ENCODE measurements at regions not wholly inside any gene's neighbourhood (a gene's known extent, or its start where the extent isn't known, plus 50 kb on each side); places are given as distances from the start of the nearest gene placed in this dataset.

DNA sequence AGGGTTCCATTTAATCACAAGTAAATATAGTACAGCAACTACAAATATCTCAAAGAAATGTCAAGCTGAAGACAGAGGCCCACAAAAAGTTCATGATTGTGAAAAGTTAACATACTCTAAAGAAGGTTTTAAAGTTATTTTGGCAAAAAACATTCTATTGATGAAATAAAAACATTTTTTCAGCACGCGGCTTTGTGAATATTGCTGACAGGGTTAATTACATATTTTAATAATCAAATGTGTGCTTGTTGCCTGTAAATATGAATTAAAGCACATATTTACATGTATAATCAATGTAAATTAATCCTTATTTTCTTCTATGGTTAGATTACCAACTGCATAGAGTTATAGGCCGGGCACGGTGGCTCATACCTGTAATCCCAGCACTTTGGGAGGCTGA, 328.1 kb downstream of the MZT1 start:
- no peaks in the 10 kb centered on the region for H3K36me3 ChIP-seq (ENCODE audit: insufficient read depth, low read length)
- H3K9me3 ChIP-seq (replicated peaks; ENCODE audit: low read length) = no peaks in the 10 kb centered on the region
- no peak overlapping the region for H3K4me3 ChIP-seq (ENCODE audit: low read length)
- no peak overlapping the region for H3K9ac ChIP-seq (ENCODE audit: low read depth, low read length)
- H3K27me3 ChIP-seq (ENCODE audit: control insufficient read depth, insufficient read depth, low read length) = no peaks in the 10 kb centered on the region
- H3K4me1 ChIP-seq (ENCODE audit: control insufficient read depth, insufficient read depth, low read length) = no peaks in the 10 kb centered on the region
- no peak overlapping the region for H3K4me2 ChIP-seq (ENCODE audit: low read length)

GRCh38 chr13:72397265-72397664, 330.2 kb downstream of the MZT1 start:
- H3K4me1 ChIP-seq (ENCODE audit: control insufficient read depth, insufficient read depth, low read length) = no peaks in the 10 kb centered on the region
- no peaks in the 10 kb centered on the region for H3K9me3 ChIP-seq (replicated peaks; ENCODE audit: low read length)
- H3K9ac ChIP-seq (ENCODE audit: low read depth, low read length) = no peak overlapping the region
- H3K27me3 ChIP-seq (ENCODE audit: control insufficient read depth, insufficient read depth, low read length) = no peaks in the 10 kb centered on the region
- H3K4me3 ChIP-seq (ENCODE audit: low read length) = no peak overlapping the region
- no peak overlapping the region for H3K4me2 ChIP-seq (ENCODE audit: low read length)
- H3K36me3 ChIP-seq (ENCODE audit: insufficient read depth, low read length) = no peaks in the 10 kb centered on the region

DNA sequence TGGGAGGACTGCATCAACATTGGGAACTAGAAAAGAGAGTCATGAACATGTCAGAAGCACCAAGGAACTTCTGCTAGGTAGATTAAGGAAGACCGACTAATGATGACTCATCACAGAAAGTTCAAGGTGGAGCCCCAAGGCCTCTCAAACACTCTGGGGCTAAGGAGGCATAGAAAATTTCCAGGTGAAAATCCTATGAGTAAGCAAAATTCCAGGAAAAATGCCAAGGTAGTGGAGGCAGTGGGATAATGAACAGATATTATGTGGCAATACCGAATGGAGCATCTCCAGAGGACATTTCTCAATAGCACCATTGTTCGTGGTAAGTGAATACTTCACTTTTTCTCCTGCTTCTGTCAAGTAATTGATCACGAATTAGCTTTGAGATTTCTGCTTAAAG, 336.5 kb downstream of the MZT1 start:
- H3K9ac ChIP-seq (ENCODE audit: low read depth, low read length) = no peak overlapping the region
- no peak overlapping the region for H3K4me3 ChIP-seq (ENCODE audit: low read length)
- no peaks in the 10 kb centered on the region for H3K4me1 ChIP-seq (ENCODE audit: control insufficient read depth, insufficient read depth, low read length)
- H3K36me3 ChIP-seq (ENCODE audit: insufficient read depth, low read length) = no peaks in the 10 kb centered on the region
- H3K9me3 ChIP-seq (replicated peaks; ENCODE audit: low read length) = no peaks in the 10 kb centered on the region
- H3K4me2 ChIP-seq (ENCODE audit: low read length) = no peak overlapping the region
- H3K27me3 ChIP-seq (ENCODE audit: control insufficient read depth, insufficient read depth, low read length) = no peaks in the 10 kb centered on the region

- Histone ChIP-seq H3K27me3 (ENCODE audit: control insufficient read depth, insufficient read depth, low read length) (no peaks in the 10 kb centered on the region), H3K9me3 (replicated peaks; ENCODE audit: low read length) (no peaks in the 10 kb centered on the region), H3K4me1 (ENCODE audit: control insufficient read depth, insufficient read depth, low read length) (peaks cover 9% of the 10 kb centered on the region), H3K4me3 (ENCODE audit: low read length) (no peak overlapping the region), H3K4me2 (ENCODE audit: low read length) (no peak overlapping the region), H3K36me3 (ENCODE audit: insufficient read depth, low read length) (no peaks in the 10 kb centered on the region), H3K9ac (ENCODE audit: low read depth, low read length) (no peak overlapping the region)
Measured at GRCh38 chr13:72386138-72386684, 341.2 kb downstream of the MZT1 start.

DNA sequence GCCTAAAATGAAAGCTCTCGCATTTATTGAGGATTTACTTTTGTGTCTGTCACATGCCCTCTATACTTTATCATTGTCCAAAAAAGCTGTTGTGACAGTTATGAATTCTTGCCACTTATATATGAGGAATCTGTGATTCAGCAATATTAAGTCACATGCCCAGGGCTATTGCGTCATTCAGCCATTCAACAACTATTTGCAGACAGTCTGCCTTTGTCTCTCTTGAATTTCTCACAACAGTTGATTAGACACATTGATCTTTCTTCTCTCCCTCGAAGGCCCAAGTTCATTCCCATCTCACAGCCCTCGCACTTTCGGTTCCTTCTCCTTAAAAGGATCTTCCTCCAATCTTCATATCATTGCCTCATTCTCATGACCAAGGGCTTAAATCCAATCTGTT, 342.6 kb downstream of the MZT1 start:
- Histone ChIP-seq H3K27me3 (ENCODE audit: control insufficient read depth, insufficient read depth, low read length) (no peaks in the 10 kb centered on the region), H3K4me2 (ENCODE audit: low read length) (no peak overlapping the region), H3K9ac (ENCODE audit: low read depth, low read length) (no peak overlapping the region), H3K4me3 (ENCODE audit: low read length) (no peak overlapping the region), H3K36me3 (ENCODE audit: insufficient read depth, low read length) (no peaks in the 10 kb centered on the region), H3K4me1 (ENCODE audit: control insufficient read depth, insufficient read depth, low read length) (peaks cover 9% of the 10 kb centered on the region), H3K9me3 (replicated peaks; ENCODE audit: low read length) (no peaks in the 10 kb centered on the region)

GRCh38 chr13:72384186-72384823, 343.1 kb downstream of the MZT1 start:
- no peak overlapping the region for H3K4me2 ChIP-seq (ENCODE audit: low read length)
- H3K4me1 ChIP-seq (ENCODE audit: control insufficient read depth, insufficient read depth, low read length) = peaks cover 9% of the 10 kb centered on the region
- H3K9ac ChIP-seq (ENCODE audit: low read depth, low read length) = no peak overlapping the region
- no peaks in the 10 kb centered on the region for H3K9me3 ChIP-seq (replicated peaks; ENCODE audit: low read length)
- H3K4me3 ChIP-seq (ENCODE audit: low read length) = no peak overlapping the region
- no peaks in the 10 kb centered on the region for H3K36me3 ChIP-seq (ENCODE audit: insufficient read depth, low read length)
- H3K27me3 ChIP-seq (ENCODE audit: control insufficient read depth, insufficient read depth, low read length) = no peaks in the 10 kb centered on the region

- Histone ChIP-seq H3K4me1 (ENCODE audit: control insufficient read depth, insufficient read depth, low read length) (peaks cover 9% of the 10 kb centered on the region), H3K9me3 (replicated peaks; ENCODE audit: low read length) (no peaks in the 10 kb centered on the region), H3K27me3 (ENCODE audit: control insufficient read depth, insufficient read depth, low read length) (no peaks in the 10 kb centered on the region), H3K9ac (ENCODE audit: low read depth, low read length) (no peak overlapping the region), H3K4me3 (ENCODE audit: low read length) (no peak overlapping the region), H3K36me3 (ENCODE audit: insufficient read depth, low read length) (no peaks in the 10 kb centered on the region), H3K4me2 (ENCODE audit: low read length) (no peak overlapping the region)
Measured at GRCh38 chr13:72383646-72384045, 343.8 kb downstream of the MZT1 start.

DNA sequence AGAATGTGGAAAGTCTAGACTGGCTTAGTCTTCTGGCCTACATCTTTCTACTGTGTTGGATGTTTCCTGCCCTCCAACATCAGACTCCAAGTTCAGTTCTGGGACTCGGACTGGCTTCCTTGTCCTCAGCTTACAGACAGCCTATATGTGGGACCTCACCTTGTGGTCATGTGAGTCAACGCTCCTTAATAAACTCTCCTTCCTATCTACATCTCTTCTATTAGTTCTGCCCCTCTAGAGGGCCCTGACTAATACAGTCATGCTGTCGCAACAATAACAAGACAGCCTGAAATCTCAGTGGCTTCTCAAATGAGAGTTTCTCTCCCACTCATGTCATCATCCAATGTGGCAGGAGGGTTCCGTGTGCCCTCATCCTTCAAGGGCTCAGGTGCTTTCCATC, 347.8 kb downstream of the MZT1 start:
- no peak overlapping the region for H3K4me3 ChIP-seq (ENCODE audit: low read length)
- no peaks in the 10 kb centered on the region for H3K36me3 ChIP-seq (ENCODE audit: insufficient read depth, low read length)
- peaks cover 3% of the 10 kb centered on the region for H3K4me1 ChIP-seq (ENCODE audit: control insufficient read depth, insufficient read depth, low read length)
- H3K9ac ChIP-seq (ENCODE audit: low read depth, low read length) = no peak overlapping the region
- no peak overlapping the region for H3K4me2 ChIP-seq (ENCODE audit: low read length)
- no peaks in the 10 kb centered on the region for H3K9me3 ChIP-seq (replicated peaks; ENCODE audit: low read length)
- no peaks in the 10 kb centered on the region for H3K27me3 ChIP-seq (ENCODE audit: control insufficient read depth, insufficient read depth, low read length)

GRCh38 chr13:72368031-72368430, 359.4 kb downstream of the MZT1 start:
- Histone ChIP-seq H3K4me3 (ENCODE audit: low read length) (no peak overlapping the region), H3K27me3 (ENCODE audit: control insufficient read depth, insufficient read depth, low read length) (peaks cover 6% of the 10 kb centered on the region), H3K4me2 (ENCODE audit: low read length) (no peak overlapping the region), H3K36me3 (ENCODE audit: insufficient read depth, low read length) (no peaks in the 10 kb centered on the region), H3K4me1 (ENCODE audit: control insufficient read depth, insufficient read depth, low read length) (no peaks in the 10 kb centered on the region), H3K9me3 (replicated peaks; ENCODE audit: low read length) (no peaks in the 10 kb centered on the region), H3K9ac (ENCODE audit: low read depth, low read length) (no peak overlapping the region)

GRCh38 chr13:72346716-72347115, 380.7 kb downstream of the MZT1 start:
- H3K9me3 ChIP-seq (replicated peaks; ENCODE audit: low read length) = no peaks in the 10 kb centered on the region
- no peak overlapping the region for H3K4me2 ChIP-seq (ENCODE audit: low read length)
- H3K36me3 ChIP-seq (ENCODE audit: insufficient read depth, low read length) = no peaks in the 10 kb centered on the region
- no peaks in the 10 kb centered on the region for H3K27me3 ChIP-seq (ENCODE audit: control insufficient read depth, insufficient read depth, low read length)
- H3K4me3 ChIP-seq (ENCODE audit: low read length) = no peak overlapping the region
- H3K9ac ChIP-seq (ENCODE audit: low read depth, low read length) = no peak overlapping the region
- no peaks in the 10 kb centered on the region for H3K4me1 ChIP-seq (ENCODE audit: control insufficient read depth, insufficient read depth, low read length)

DNA sequence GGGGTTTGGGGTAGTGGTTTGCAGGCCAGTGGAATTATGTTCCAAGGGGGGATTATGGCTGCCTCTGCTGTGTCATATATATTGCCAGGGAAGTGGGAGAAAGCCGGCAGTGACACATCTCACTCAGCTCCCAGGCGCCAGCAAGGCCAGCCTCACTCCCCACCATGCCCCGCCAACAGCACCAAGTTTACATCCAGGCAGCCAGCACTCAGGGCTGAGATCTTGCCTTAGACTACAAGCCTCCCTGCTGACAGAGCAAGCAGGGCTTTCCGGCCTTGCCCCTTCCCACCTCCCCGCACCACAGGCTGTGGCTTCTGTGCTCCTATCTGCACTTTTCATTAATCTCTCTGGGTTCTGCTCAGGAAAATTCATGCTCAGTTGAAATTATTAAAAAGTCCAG, 385.1 kb downstream of the MZT1 start:
- Histone ChIP-seq H3K9me3 (replicated peaks; ENCODE audit: low read length) (no peaks in the 10 kb centered on the region), H3K36me3 (ENCODE audit: insufficient read depth, low read length) (no peaks in the 10 kb centered on the region), H3K9ac (ENCODE audit: low read depth, low read length) (no peak overlapping the region), H3K4me2 (ENCODE audit: low read length) (no peak overlapping the region), H3K27me3 (ENCODE audit: control insufficient read depth, insufficient read depth, low read length) (no peaks in the 10 kb centered on the region), H3K4me3 (ENCODE audit: low read length) (no peak overlapping the region), H3K4me1 (ENCODE audit: control insufficient read depth, insufficient read depth, low read length) (no peaks in the 10 kb centered on the region)

DNA sequence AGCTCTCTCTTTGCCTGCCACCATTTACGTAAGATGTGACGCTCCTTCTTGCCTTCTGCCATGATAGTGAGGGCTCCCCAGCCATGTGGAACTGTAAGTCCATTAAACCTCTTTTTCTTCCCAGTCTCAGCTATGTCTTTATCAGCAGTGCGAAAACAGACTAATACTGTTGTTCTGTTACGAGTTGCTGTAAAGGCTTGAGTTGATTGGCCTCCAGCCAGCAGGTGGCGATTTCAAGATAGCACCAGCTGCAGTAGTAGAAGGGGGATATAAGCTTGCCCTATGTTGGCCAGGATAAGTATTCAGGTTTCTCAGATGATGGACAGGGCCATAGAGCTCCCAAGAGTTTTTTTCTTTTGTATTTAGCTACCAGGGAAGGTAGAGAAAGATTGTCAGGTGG, 385.5 kb downstream of the MZT1 start:
- Histone ChIP-seq H3K9me3 (replicated peaks; ENCODE audit: low read length) (no peaks in the 10 kb centered on the region), H3K4me1 (ENCODE audit: control insufficient read depth, insufficient read depth, low read length) (no peaks in the 10 kb centered on the region), H3K9ac (ENCODE audit: low read depth, low read length) (no peak overlapping the region), H3K36me3 (ENCODE audit: insufficient read depth, low read length) (no peaks in the 10 kb centered on the region), H3K4me3 (ENCODE audit: low read length) (no peak overlapping the region), H3K4me2 (ENCODE audit: low read length) (no peak overlapping the region), H3K27me3 (ENCODE audit: control insufficient read depth, insufficient read depth, low read length) (no peaks in the 10 kb centered on the region)
